Psoas muscle (tissue), 7 donors: ENCODE measurements at regions not wholly inside any gene's neighbourhood (a gene's known extent, or its start where the extent isn't known, plus 50 kb on each side); places are given as distances from the start of the nearest gene placed in this dataset.

Source experiments
- ATAC-seq, 4 donors: fragments of 200-7000 bp; cut with Tn5 transposase; one replicate each; pipeline ENCODE4 v1.9.1; 2020; ENCODE audit warnings: moderate library complexity in 3 of 4, mild to moderate bottlenecking in 2 of 4
- DNase-seq, 2 donors: peaks; one replicate each; pipeline ENCODE4 v3.0.0-alpha.2; 2020
- H3K27ac ChIP-seq: fragments of 200-600 bp; one replicate; pipeline ENCODE4 v1.8.0; 2022
- H3K27me3 ChIP-seq, 3 donors: fragments of 200-600 bp in 1 of 3; one replicate each; pipeline versions ENCODE4 v1.6.1 to v1.8.0; 2013 to 2022; ENCODE audit warnings: low read length in 2 of 3, mild to moderate bottlenecking in 2 of 3, moderate library complexity in 1 of 3; ENCODE audit not compliant: insufficient read depth in 3 of 3
- H3K36me3 ChIP-seq, 2 donors: fragments of 200-600 bp in 1 of 2; one replicate each; pipeline versions ENCODE4 v1.6.1 to v1.8.0; 2013 to 2022; ENCODE audit warnings: low read depth in 1 of 2, mild to moderate bottlenecking in 1 of 2, moderate library complexity in 1 of 2; ENCODE audit not compliant: insufficient read depth in 1 of 2
- H3K4me1 ChIP-seq: fragments of 200-600 bp; one replicate; pipeline ENCODE4 v1.8.0; 2022
- H3K4me3 ChIP-seq: fragments of 200-600 bp; one replicate; pipeline ENCODE4 v1.8.0; 2022; ENCODE audit warnings: mild to moderate bottlenecking
- H3K9me3 ChIP-seq: fragments of 200-600 bp; one replicate; pipeline ENCODE4 v1.8.0; 2022
- CTCF ChIP-seq: fragments of 200-600 bp; IDR thresholded peaks from one replicate; pipeline ENCODE4 v1.8.0; 2022; ENCODE audit warnings: antibody characterized with exemption
- WGBS, 3 donors: extraction: QIAGEN DNeasy Blood & Tissue Kit; methylation state at CpG; one replicate each; pipeline versions ENCODE4 v1.1.6 to v1.1.7; 2013; 5-methylcytosine and 5-hydroxymethylcytosine counted together
- intact Hi-C, 2 donors: fragments of 100-400 bp; cut with DNase I; formaldehyde crosslinking; loops; one replicate each; pipeline versions ENCODE4 v1.11.0 to v1.14.2; 2022
- donor health status: healthy with polysubstance abuse.
- donor health status: DM: no; HTN: no; CAD: no; lungs with moderate emphysema.
- donor health status: Bipolar disorder and iron deficiency.
- donor health status: healthy.
- donor health status: DM: yes; HTN: yes; CAD: no.
- donor health status: DM: no; HTN: no; CAD: no.
- donor health status: DM: yes; HTN: yes; CAD: no.

GRCh38 chr2:176585291-176585690 lies 316.0 kb downstream of the MTX2 start:
- Histone ChIP-seq H3K36me3 (no peaks in the 10 kb centered on the region), H3K4me1 (no peaks in the 10 kb centered on the region), H3K9me3 (no peaks in the 10 kb centered on the region), H3K4me3 (no peak overlapping the region), H3K27ac (no peak overlapping the region), H3K27me3 (no peaks in the 10 kb centered on the region)
- TF ChIP-seq CTCF: no peak
- 85 to 100% (median 95%) methylated on average over 1 of the region's 1 CpG for WGBS, 3 donors
- intact Hi-C loops: no loop called here
- DNase-seq: no peak
- no peak for ATAC-seq

DNA sequence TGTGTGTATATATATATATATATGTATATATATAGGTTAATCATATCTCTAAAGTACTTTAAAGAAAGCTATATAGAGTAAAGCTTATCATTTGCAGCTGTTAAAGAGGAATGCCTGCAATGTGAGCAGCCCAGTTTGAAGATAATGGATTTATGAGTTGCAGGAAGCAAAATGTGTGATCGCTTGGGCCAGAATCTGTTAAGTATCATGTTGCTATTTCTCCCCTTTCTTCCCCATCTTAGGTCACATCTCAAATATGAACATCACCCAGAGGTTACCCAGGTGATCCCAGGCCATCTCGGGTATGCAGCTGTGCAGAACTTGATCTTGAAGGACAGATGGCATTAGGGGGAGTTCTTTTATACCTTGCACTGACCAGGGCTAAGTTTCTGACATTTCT lies 316.5 kb downstream of the MTX2 start:
- intact Hi-C loops: no loop called here
- Histone ChIP-seq H3K27me3 (no peaks in the 10 kb centered on the region), H3K4me3 (no peak overlapping the region), H3K9me3 (no peaks in the 10 kb centered on the region), H3K36me3 (no peaks in the 10 kb centered on the region), H3K27ac (no peak overlapping the region), H3K4me1 (no peaks in the 10 kb centered on the region)
- DNase-seq: no peak
- ATAC-seq: no peak
- 55 to 58% (median 55%) methylated on average over 2 of the region's 2 CpGs for WGBS, 3 donors
- no peak for TF ChIP-seq CTCF

GRCh38 chr2:176589287-176589686 lies 320.0 kb downstream of the MTX2 start:
- Histone ChIP-seq H3K27me3 (no peaks in the 10 kb centered on the region), H3K9me3 (no peaks in the 10 kb centered on the region), H3K4me1 (no peaks in the 10 kb centered on the region), H3K36me3 (no peaks in the 10 kb centered on the region), H3K4me3 (no peak overlapping the region), H3K27ac (no peak overlapping the region)
- DNase-seq: no peak
- TF ChIP-seq CTCF: no peak
- intact Hi-C loops: no loop called here
- ATAC-seq: no peak
- 65 to 71% (median 69%) methylated on average over 7 of the region's 7 CpGs for WGBS, 3 donors

DNA sequence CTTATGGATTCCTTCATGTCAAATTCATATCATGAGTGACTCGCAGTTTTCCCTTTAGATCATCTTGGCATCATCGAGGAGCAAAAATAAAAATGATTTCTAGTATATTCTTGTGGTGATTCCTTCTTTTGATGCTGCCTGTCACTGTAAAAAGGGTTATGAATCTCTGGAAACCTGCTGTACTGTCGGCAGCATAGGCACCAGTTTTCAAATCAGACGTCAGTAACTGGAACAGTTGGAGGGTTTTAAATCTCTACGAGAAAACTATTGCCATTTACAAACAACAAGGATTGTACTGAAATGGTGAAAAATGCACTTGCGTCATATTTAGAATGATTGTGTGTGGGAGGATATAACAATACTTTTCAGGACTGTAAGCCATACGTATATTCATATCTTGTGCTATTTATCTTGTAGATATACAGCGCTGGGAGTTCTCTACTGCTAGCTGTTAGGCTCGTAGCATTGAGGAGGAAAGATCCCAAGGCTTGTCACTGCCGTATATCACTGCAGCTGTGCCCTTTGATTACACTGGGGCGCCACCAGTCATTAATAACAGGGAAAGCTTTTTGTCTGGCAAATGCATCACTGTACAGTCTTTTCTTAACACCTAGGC lies 320.7 kb downstream of the MTX2 start:
- Histone ChIP-seq H3K36me3 (no peaks in the 10 kb centered on the region), H3K27me3 (no peaks in the 10 kb centered on the region), H3K4me3 (no peak overlapping the region), H3K27ac (no peak overlapping the region), H3K9me3 (no peaks in the 10 kb centered on the region), H3K4me1 (no peaks in the 10 kb centered on the region)
- DNase-seq (no peak), ATAC-seq (no peak)
- 51 to 55% (median 55%) methylated on average over 11 of the region's 11 CpGs for WGBS, 3 donors
- TF ChIP-seq CTCF: no peak
- intact Hi-C loops: no loop called here

GRCh38 chr2:176592216-176592615 lies 323.0 kb downstream of the MTX2 start:
- Histone ChIP-seq H3K9me3 (no peaks in the 10 kb centered on the region), H3K27ac (no peak overlapping the region), H3K27me3 (no peaks in the 10 kb centered on the region), H3K4me1 (no peaks in the 10 kb centered on the region), H3K36me3 (no peaks in the 10 kb centered on the region), H3K4me3 (no peak overlapping the region)
- ATAC-seq (no peak), DNase-seq (no peak)
- TF ChIP-seq CTCF: no peak
- WGBS, 3 donors: 64 to 73% (median 72%) methylated on average over 6 of the region's 6 CpGs
- intact Hi-C loops: no loop called here
